Memory B cell (primary cell): ENCODE measurements at regions not wholly inside any gene's neighbourhood (a gene's known extent, or its start where the extent isn't known, plus 50 kb on each side); places are given as distances from the start of the nearest gene placed in this dataset.

ENCODE experiments used
- ATAC-seq: fragments of 150-1000 bp; cut with Tn5 transposase; 2 replicates; pipeline ENCODE4 v1.10.0; 2021; ENCODE audit warnings: low read depth, mild to moderate bottlenecking, moderate library complexity
- DNase-seq, 2 donors: peaks; one replicate each; pipeline ENCODE4 v3.0.0; 2022; ENCODE audit warnings: low spot score in 2 of 2
- H3K27ac Mint-ChIP-seq: one replicate; pipeline ENCODE4 v1.8.0; 2022; ENCODE audit warnings: mild to moderate bottlenecking, moderate library complexity, mixed read lengths
- H3K27me3 Mint-ChIP-seq: one replicate; pipeline ENCODE4 v1.8.0; 2022; ENCODE audit warnings: mixed read lengths
- H3K36me3 Mint-ChIP-seq: one replicate; pipeline ENCODE4 v1.8.0; 2022; ENCODE audit warnings: mild to moderate bottlenecking, mixed read lengths
- H3K4me1 Mint-ChIP-seq: one replicate; pipeline ENCODE4 v1.8.0; 2022; ENCODE audit warnings: mixed read lengths
- H3K4me3 Mint-ChIP-seq: one replicate; pipeline ENCODE4 v1.8.0; 2022; ENCODE audit warnings: mild to moderate bottlenecking, moderate library complexity, mixed read lengths
- H3K9me3 Mint-ChIP-seq: one replicate; pipeline ENCODE4 v1.8.0; 2022; ENCODE audit warnings: mixed read lengths

DNA sequence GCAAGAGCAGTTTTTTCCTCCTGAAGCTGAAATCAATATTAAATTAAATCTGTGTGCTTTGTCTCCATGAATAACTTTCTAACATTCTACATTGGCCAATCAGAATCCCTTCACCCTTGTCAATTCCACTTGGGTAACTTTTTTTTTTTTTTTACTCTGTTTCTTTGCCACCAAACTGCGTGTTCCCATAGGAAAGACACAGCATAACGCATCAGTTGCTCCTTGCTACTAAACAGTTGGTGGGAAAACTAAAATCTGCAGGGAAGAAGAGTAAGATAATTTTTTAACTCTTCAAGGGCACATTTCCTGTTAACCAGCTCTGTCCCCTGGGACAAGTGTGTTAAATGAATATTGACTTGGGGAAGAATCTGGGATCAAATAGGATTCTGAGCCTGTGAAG, 113.3 kb upstream of the SERP2 start:
- H3K27me3 Mint-ChIP-seq, result peaks cover under 1% of the 10 kb centered on the region
- H3K4me3 Mint-ChIP-seq, result no peak overlapping the region

DNA sequence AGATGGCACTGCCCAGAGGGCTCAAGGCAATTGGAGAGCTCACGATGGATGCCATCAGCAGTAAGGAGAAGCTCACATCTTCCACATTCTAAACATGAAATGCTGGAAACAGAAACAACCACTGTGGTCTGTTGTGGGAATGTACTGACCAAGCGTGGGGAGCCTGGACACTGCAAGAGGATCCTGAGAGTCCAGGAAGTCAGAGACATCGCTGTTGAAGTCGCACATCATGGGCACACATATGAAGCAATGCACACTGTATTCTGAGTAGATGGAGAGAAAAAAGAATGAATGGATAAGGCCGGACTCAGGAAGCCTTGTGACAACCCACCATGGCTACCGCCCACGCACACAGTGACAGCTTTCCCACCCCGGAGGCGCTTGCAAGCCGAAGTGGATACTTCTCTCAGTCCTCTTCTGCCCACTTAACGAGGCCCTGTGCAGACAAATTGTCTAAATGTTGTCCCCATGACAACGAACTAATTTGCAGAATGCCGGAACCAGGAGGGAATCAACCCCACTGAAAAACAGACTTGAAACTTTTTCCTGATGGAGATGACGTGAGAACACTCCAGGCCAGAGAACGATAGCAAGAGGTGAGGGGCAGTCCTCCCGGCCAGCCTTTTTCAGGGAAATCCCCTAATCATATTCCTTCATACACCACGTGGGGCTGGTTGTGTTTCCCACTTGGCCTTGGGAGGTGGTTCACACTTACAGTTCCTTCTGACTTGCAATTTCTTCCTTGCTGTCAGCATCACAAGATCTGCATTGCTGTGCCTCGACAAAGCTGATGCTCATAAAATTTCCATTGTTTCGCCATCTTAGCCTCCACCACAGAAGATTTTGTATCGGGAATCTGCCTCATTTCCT, 109.6 kb upstream of the SERP2 start:
- no peak for DNase-seq

More for the DNA sequence above, 113.3 kb upstream of the SERP2 start:
- H3K36me3 Mint-ChIP-seq, result peaks cover under 1% of the 10 kb centered on the region
- DNase-seq, result no peak
- peak overlapping the region; percentile 97 for H3K27ac Mint-ChIP-seq
- ATAC-seq, result no peak
- H3K9me3 Mint-ChIP-seq, result no peaks in the 10 kb centered on the region
- H3K4me1 Mint-ChIP-seq, result peaks cover 8% of the 10 kb centered on the region

DNA sequence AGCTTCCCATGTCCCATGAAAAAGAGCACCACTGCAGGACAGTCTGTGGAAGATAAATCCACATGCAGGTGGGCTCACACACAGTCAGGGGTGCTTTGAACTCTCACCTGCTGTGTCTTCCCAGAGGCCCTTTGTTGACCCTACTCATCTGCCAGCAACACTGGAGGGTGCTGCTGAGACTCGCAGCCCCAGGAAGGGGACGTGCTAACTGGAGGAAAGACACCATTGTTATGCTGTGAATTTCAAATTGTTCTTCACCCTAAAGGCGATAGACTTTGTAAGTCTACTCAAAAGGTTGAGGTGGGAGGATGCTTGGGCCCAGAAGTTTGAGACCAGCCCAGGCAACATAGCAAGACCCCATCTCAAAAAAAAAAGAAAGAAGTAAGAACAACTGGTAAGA, 107.3 kb upstream of the SERP2 start:
- no peak for ATAC-seq

More for the DNA sequence above, 109.6 kb upstream of the SERP2 start:
- H3K4me3 Mint-ChIP-seq, result no peak overlapping the region
- H3K27ac Mint-ChIP-seq, result no peak overlapping the region
- H3K36me3 Mint-ChIP-seq, result peaks cover 4% of the 10 kb centered on the region
- peaks cover 4% of the 10 kb centered on the region for H3K9me3 Mint-ChIP-seq
- peaks cover 12% of the 10 kb centered on the region for H3K4me1 Mint-ChIP-seq
- peaks cover 10% of the 10 kb centered on the region for H3K27me3 Mint-ChIP-seq
- ATAC-seq, result no peak

DNA sequence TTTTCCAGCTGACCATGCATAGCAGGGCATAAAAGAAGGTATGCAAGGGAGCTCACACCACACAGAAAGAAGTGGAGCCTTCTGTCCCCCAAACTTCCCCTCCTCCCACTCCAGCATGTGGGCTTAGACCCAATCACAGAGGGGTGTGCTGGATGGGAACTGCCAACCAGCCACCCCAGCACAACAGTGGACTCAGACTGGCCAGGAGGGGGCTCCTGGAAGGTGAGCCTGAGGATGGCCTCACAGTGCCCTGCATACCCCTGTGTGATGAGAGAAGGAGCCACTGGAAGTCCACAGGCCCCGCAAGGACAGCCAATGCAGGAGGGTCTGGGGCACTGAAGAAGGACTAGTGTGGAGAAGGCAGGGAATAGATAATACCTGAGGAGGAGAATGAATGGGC, 106.9 kb upstream of the SERP2 start:
- peaks cover 4% of the 10 kb centered on the region for H3K9me3 Mint-ChIP-seq
- peaks cover 4% of the 10 kb centered on the region for H3K36me3 Mint-ChIP-seq
- DNase-seq, result no peak
- no peak for ATAC-seq
- H3K4me3 Mint-ChIP-seq, result no peak overlapping the region
- H3K27ac Mint-ChIP-seq, result no peak overlapping the region
- peaks cover 11% of the 10 kb centered on the region for H3K27me3 Mint-ChIP-seq
- H3K4me1 Mint-ChIP-seq, result peaks cover 4% of the 10 kb centered on the region

More for the DNA sequence above, 107.3 kb upstream of the SERP2 start:
- peaks cover 4% of the 10 kb centered on the region for H3K9me3 Mint-ChIP-seq
- H3K4me3 Mint-ChIP-seq, result no peak overlapping the region
- H3K27ac Mint-ChIP-seq, result no peak overlapping the region
- peaks cover 11% of the 10 kb centered on the region for H3K27me3 Mint-ChIP-seq
- H3K4me1 Mint-ChIP-seq, result peaks cover 4% of the 10 kb centered on the region
- DNase-seq, result no peak
- H3K36me3 Mint-ChIP-seq, result peaks cover 4% of the 10 kb centered on the region

DNA sequence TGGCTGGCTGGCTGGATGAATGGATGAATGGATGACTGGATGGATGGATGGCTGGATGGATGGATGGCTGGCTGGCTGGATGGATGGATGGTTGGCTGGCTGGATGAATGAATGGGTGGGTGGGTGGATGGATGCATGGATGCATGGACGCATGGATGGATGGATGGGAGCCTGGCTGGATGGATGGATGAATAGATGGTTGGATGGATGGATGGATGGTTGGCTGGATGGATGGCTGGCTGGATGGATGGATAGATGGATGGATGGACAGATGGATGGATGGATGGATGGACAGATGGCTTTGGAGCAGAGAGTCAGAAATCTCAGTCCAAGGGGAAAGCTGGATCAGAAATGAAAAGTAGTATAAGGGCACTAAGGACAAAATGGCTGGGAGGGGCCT, 106.4 kb upstream of the SERP2 start:
- Mint-ChIP-seq H3K4me3 (no peak overlapping the region), H3K4me1 (peaks cover 4% of the 10 kb centered on the region), H3K36me3 (peaks cover 4% of the 10 kb centered on the region), H3K27me3 (peaks cover 11% of the 10 kb centered on the region), H3K27ac (no peak overlapping the region), H3K9me3 (peaks cover 4% of the 10 kb centered on the region)
- ATAC-seq, result no peak
- no peak for DNase-seq

DNA sequence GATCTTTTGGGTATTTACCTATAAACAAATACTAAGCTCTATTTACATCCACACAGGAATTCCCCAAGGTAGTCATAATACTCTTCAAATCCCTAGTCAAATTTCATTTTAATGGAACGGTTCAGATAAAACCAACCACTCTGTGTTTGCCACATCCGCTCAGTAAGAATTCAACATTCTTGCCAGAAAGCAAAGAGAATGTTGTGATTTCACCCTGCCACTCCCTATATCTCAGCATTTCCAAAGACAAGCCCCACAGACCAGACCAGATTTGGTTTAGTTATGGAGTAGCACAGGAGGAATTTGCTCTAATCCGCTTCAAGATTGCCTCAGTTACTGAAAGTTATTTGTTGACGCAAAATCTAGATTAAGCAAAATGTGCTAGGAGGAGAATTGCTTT, 105.6 kb upstream of the SERP2 start:
- peaks cover 4% of the 10 kb centered on the region for H3K36me3 Mint-ChIP-seq
- H3K4me1 Mint-ChIP-seq, result peaks cover 4% of the 10 kb centered on the region
- peaks cover 4% of the 10 kb centered on the region for H3K9me3 Mint-ChIP-seq
- no peak overlapping the region for H3K27ac Mint-ChIP-seq
- H3K27me3 Mint-ChIP-seq, result peaks cover 11% of the 10 kb centered on the region
- ATAC-seq (no peak), DNase-seq (no peak)
- no peak overlapping the region for H3K4me3 Mint-ChIP-seq

DNA sequence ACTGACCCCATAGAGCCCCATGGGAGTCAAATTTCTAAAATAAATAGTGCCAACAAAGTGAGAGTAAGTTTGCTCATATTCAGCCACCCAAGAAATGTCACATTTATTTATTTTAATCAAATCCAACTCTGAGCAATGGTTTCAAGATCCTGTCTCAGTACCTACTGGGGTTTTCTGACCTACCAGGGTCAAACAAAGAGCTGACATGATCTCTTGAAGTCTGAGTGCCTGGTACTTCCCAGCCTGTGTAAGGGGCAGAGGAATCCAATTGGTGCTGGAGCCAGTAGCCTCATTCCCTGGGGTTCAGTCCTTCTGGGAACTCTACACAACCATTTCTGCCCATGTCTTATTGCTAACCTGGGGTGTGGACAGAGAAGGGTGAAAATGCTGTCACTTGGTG, 104.6 kb upstream of the SERP2 start:
- DNase-seq (no peak), ATAC-seq (no peak)
- Mint-ChIP-seq H3K4me1 (peaks cover 8% of the 10 kb centered on the region), H3K27me3 (peaks cover 11% of the 10 kb centered on the region), H3K4me3 (no peak overlapping the region), H3K9me3 (peaks cover 7% of the 10 kb centered on the region), H3K36me3 (peaks cover 4% of the 10 kb centered on the region), H3K27ac (no peak overlapping the region)

DNA sequence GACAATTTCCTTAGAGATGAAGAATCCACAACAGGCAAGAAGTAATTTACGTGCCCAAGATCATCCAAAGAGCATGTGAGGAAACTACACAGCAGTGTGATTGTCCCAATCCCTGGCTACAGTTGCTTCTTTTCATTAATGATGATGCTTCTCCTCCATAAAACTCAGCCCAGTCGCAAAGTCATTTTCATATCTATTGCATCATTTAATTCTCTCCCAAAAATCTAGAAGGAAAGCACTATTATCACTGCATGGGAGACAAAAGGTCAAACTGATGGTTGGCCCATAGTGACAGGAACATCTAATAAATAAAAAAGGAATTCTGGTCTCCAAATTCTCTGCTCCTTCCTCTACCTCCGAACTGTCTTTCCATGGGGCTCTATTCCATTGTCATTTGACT, 103.5 kb upstream of the SERP2 start:
- peaks cover 11% of the 10 kb centered on the region for H3K27me3 Mint-ChIP-seq
- no peak overlapping the region for H3K4me3 Mint-ChIP-seq
- peaks cover 7% of the 10 kb centered on the region for H3K9me3 Mint-ChIP-seq
- DNase-seq, result no peak
- H3K4me1 Mint-ChIP-seq, result peaks cover 14% of the 10 kb centered on the region
- H3K27ac Mint-ChIP-seq, result no peak overlapping the region
- ATAC-seq, result no peak
- H3K36me3 Mint-ChIP-seq, result peaks cover 5% of the 10 kb centered on the region

DNA sequence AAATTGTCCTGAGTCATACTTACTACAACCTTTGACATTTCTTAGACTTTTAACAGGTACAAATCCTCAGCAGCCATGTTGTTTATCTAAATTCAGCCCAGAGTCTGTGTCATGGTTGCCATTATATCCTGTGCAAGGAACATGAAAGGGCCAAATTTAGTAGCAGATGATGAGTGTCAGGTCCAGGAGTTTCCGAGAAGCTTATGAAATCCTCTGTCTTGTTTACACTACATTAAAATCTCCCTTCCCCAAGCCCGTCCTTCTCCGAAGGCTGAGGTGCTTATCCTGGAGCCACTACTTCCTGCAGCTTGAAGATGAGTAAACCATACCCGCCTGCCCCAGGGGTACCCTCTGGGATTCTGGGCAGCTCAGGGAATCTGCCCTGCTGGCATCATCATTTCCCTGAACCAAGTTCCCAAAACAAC, 102.6 kb upstream of the SERP2 start:
- peaks cover 11% of the 10 kb centered on the region for H3K36me3 Mint-ChIP-seq
- no peak overlapping the region for H3K27ac Mint-ChIP-seq
- DNase-seq (no peak), ATAC-seq (no peak)
- H3K4me3 Mint-ChIP-seq, result no peak overlapping the region
- peaks cover 7% of the 10 kb centered on the region for H3K9me3 Mint-ChIP-seq
- peaks cover 22% of the 10 kb centered on the region for H3K4me1 Mint-ChIP-seq
- H3K27me3 Mint-ChIP-seq, result peaks cover 8% of the 10 kb centered on the region

DNA sequence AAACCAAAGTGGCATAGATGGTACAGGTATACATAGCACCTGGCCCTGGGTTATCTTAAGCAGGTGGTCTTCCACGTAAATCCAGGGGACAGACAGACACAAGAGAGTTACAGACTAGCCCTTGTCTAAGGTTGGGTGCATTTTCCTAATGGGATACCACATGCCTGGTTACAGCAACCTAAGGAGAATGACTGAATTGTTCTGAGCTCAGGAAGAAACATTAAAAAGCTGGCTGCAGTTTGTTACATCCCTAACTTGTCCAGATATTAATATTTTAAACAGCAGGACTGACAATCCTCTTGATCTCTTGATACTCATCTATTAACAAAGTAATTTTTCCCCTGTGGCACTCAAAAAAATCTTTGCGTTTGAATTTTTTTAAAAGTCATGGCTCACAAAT, 102.2 kb upstream of the SERP2 start:
- Mint-ChIP-seq H3K4me1 (peaks cover 22% of the 10 kb centered on the region), H3K27ac (no peak overlapping the region), H3K36me3 (peaks cover 11% of the 10 kb centered on the region), H3K9me3 (peaks cover 7% of the 10 kb centered on the region), H3K27me3 (peaks cover 8% of the 10 kb centered on the region), H3K4me3 (no peak overlapping the region)
- ATAC-seq (no peak), DNase-seq (no peak)

DNA sequence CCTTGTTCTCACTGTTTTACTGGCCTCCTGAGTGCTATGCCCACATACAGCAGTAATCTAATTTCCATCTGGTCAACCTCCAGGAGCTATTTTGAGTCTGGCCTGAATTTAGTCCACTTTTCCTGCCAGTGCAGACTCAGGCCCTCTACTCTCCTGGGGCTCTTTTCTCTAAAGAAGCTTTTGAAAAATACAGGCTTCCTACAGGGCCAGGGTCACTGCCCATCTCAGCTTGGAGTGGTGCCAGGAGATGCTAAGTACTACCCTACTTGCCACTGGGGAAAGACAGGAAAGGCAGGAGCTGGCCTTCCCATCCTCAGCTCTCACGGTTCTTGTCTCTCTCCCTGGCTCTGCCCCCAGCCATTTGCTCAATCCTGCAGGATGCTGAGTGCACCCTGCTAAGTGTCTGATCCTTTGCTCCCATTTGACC, 101.7 kb upstream of the SERP2 start:
- no peak for DNase-seq
- Mint-ChIP-seq H3K4me1 (peaks cover 27% of the 10 kb centered on the region), H3K9me3 (peaks cover 8% of the 10 kb centered on the region), H3K27me3 (peaks cover 7% of the 10 kb centered on the region), H3K36me3 (peaks cover 12% of the 10 kb centered on the region), H3K4me3 (no peak overlapping the region), H3K27ac (peak overlapping the region; percentile 82)
- no peak for ATAC-seq

DNA sequence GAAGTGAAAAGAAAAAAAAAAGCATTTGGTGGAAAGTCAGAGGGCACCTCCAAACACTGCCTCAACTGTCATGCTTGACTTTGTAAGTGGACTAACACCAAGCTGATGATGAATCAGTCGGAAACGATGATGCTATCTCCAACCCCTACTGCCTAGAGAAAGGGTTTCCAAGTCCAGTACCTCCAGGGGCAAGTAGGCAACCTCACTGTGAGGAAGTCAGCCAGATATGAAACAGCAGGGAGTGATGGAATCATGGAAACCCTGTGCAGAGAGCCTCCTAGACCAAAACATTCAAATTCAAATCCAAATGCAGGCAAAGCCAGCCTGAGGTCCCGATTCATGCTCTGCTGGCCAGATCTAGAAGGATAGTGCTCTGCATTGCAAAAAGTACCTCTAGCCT, 100.9 kb upstream of the SERP2 start:
- DNase-seq (no peak), ATAC-seq (no peak)
- peaks cover 3% of the 10 kb centered on the region for H3K27me3 Mint-ChIP-seq
- H3K9me3 Mint-ChIP-seq, result peaks cover 5% of the 10 kb centered on the region
- H3K4me3 Mint-ChIP-seq, result no peak overlapping the region
- H3K4me1 Mint-ChIP-seq, result peaks cover 24% of the 10 kb centered on the region
- H3K27ac Mint-ChIP-seq, result peak overlapping the region; percentile 82
- H3K36me3 Mint-ChIP-seq, result peaks cover 11% of the 10 kb centered on the region

DNA sequence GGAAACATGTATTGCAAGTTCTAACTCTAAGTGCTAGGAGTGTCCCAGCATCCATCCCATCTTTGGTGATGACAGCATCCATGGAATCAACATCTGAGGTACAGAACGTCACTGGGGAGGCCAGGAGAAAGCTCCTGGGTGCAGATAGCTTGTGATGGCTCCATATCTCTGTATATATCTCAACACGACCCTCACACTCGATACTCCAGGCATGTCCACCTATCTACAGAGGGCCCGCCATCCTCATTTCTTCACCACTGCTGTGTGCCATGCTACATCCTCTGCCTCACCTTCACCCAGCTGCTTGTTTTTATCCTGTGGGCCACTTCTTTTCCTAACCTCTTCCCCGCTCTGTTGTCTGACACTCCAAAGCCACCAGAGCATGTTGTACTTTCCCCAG, 100.4 kb upstream of the SERP2 start:
- Mint-ChIP-seq H3K4me1 (peaks cover 24% of the 10 kb centered on the region), H3K4me3 (no peak overlapping the region), H3K9me3 (peaks cover 5% of the 10 kb centered on the region), H3K36me3 (peaks cover 11% of the 10 kb centered on the region), H3K27ac (peak overlapping the region; percentile 82), H3K27me3 (peaks cover 3% of the 10 kb centered on the region)
- no peak for ATAC-seq
- DNase-seq, result no peak

DNA sequence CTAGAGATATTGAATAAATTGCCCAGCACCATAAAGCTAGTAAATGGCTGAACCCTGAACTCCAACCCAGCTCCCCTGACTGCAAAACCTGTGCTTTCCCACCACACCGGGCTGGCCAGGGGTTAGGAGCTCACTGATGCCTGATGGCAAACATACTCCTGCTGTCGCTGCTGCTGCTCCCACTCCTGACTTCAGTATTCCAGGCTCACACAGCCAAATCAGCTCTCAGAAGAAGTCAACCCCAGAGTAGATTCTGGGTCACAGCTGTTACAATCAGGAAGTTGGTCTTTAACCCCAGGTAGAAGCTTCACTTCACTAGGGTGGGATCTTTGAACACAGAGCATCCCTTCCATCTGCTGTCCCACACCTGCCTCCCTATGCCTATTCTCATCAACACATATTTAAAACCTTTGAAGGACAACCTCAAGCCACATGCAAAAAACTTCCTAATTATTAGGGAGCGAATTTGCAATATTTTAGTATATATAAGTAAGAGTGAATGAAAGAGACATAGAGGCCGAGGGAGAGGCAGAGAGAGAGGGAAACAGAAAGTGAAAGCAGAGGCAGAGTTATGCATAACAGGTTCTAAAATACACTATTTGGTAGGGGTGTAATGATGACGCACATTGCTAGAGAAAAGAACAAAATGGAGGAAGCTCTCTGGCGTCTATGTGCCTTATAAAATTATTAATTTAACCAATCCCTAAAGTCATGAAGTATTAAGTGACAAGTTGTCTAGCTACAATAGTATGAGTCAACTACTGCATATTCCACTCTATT, 99.4 kb upstream of the SERP2 start:
- Mint-ChIP-seq H3K36me3 (peaks cover 11% of the 10 kb centered on the region), H3K4me3 (peak overlapping the region; percentile 53), H3K4me1 (peaks cover 24% of the 10 kb centered on the region), H3K27me3 (peaks cover 6% of the 10 kb centered on the region), H3K9me3 (peaks cover 5% of the 10 kb centered on the region), H3K27ac (peak overlapping the region; percentile 82)
- ATAC-seq (peak; percentile 91), DNase-seq (peak; percentile 23 to 59)
